Fibroblast of villous mesenchyme (primary cell): ENCODE measurements at regions not wholly inside any gene's neighbourhood (a gene's known extent, or its start where the extent isn't known, plus 50 kb on each side); places are given as distances from the start of the nearest gene placed in this dataset.
"Not testable (repeated sequence)": the region's sequence is repeated elsewhere in the genome, so short reads cannot be mapped to it uniquely, and the experiment has no call there.

Experiments
- DNase-seq: peaks from one replicate; pipeline ENCODE4 v3.0.0-alpha.2; 2010; ENCODE audit warnings: low read depth
- H3K4me3 ChIP-seq: 2 replicates; pipeline ENCODE4 v1.5.1; 2011; ENCODE audit warnings: low read depth, mild to moderate bottlenecking, low read length
- TF ChIP-seq, protein P1 (sequence below): IDR thresholded peaks from 2 replicates; pipeline ENCODE4 v1.5.1; 2012; ENCODE audit warnings: low read depth, mild to moderate bottlenecking, low read length; ENCODE audit not compliant: insufficient read depth

DNA sequence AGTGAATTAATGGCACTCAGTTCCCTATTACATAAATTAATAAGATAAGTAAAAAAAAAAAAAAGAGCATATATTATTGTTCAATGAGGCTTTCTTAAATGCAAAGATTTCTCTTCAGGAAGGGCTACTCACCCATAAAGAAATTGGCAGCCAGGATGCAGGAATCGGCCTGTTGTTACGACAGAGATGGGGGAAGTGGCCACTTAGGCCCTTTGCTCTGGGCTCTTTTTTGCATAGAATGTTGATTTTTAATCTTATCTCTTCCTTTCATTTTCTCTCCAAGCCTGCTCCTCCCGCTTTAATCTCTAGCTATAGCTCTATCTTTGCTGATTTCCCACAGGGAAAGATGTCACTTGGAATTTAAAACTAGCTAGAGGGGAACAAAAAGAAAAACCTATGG is 391.8 kb upstream of the CRIM1 start:
- TF ChIP-seq, protein P1, sequence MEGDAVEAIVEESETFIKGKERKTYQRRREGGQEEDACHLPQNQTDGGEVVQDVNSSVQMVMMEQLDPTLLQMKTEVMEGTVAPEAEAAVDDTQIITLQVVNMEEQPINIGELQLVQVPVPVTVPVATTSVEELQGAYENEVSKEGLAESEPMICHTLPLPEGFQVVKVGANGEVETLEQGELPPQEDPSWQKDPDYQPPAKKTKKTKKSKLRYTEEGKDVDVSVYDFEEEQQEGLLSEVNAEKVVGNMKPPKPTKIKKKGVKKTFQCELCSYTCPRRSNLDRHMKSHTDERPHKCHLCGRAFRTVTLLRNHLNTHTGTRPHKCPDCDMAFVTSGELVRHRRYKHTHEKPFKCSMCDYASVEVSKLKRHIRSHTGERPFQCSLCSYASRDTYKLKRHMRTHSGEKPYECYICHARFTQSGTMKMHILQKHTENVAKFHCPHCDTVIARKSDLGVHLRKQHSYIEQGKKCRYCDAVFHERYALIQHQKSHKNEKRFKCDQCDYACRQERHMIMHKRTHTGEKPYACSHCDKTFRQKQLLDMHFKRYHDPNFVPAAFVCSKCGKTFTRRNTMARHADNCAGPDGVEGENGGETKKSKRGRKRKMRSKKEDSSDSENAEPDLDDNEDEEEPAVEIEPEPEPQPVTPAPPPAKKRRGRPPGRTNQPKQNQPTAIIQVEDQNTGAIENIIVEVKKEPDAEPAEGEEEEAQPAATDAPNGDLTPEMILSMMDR = no peak
- no peak for DNase-seq
- H3K4me3 ChIP-seq = no peak overlapping the region

DNA sequence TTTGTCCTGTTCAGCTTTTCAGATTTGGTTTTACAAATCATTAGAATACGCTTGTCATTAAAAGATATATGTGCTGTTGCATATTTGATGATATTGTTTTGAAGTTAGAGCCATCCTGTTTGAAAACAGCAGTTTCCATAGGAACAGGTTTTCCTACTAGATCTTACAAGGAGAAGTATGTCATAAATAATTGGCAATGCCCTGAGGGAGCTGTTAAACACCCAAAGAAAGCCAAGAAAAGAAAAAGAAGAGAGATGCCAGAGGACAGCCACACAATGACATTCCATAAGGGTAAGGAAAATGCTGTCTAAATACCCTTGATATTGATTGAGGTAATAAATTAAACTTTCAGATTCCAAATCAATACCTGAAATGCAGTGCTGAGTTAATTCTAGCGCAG is 392.2 kb upstream of the CRIM1 start:
- DNase-seq = no peak
- no peak overlapping the region for H3K4me3 ChIP-seq
- TF ChIP-seq, protein P1 = no peak

DNA sequence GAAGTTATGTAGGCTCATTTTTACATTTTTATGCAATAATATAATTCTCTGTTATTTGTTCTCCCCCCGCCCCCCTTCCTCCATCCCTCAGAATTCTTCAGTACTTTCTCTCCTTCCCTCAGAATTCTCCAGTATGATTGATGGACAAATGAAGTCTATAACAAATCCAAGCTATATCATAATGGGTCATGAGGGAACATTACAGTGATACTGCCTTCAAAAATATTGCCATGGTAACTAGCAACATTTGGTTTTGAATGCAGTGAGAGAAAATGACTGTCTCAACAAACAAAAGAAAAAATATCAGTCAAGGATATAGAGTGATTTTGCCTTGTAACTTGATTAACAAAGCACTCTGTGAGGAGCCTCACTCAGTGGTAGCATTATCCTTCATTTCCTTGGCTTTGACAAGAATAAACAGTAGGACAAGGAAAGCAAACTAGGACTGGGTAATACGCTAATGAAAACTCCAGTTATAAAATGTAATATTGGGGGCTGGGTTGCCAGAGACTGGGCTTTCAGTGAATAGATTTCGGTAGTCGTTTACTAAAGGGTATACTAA is 392.9 kb upstream of the CRIM1 start:
- DNase-seq = no peak
- TF ChIP-seq, protein P1 = no peak
- H3K4me3 ChIP-seq = no peak overlapping the region

DNA sequence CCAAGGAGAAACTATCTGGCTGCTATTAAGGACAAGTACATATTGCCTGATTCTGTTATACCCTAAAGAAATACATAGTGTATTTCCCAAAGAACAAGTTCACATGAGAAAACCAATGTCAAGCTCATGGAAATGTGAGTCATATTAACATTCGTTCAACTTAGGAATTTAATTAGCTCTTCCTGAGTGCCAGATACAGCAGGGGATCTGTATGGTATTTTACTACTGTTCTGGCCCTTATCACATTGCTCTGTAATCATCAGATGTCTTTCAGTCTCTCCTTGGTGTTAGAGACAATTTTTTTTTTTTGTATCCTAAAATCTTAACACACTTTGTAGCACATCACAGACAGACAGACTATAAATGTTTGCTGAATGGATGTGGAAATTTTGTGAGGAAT is 395.0 kb upstream of the CRIM1 start:
- TF ChIP-seq, protein P1 = no peak
- no peak for DNase-seq

DNA sequence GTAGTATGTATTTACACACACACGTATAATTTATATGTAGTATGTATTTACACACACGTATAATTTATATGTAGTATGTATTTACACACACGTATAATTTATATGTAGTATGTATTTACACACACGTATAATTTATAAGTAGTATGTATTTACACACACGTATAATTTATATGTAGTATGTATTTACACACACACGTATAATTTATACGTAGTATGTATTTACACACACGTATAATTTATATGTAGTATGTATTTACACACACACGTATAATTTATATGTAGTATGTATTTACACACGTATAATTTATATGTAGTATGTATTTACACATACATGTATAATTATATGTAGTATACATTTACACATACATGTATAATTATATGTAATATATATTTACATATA is 398.5 kb upstream of the CRIM1 start:
- not testable (repeated sequence) for DNase-seq, H3K4me3 ChIP-seq

More for the DNA sequence above, 395.0 kb upstream of the CRIM1 start:
- H3K4me3 ChIP-seq = no peak overlapping the region

DNA sequence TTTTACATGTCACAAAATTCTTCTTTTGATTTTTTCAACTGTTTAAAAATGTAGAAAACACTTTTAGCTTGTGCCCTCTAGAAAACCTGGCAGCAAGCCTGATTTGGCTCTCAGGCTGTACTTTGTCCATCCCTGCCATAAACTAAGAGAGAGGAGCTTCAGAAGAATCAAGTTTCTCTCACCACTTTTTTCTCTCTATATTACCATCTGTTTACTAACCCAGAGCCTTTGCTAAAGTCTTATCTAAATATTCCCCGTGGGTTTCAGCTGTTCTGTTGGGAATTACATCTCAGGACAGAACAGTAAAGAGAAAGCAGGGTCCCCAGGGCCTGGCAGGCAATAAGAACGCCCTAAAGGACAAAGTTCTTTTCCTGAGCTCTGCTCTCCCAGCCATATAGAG is 409.1 kb upstream of the CRIM1 start:
- no peak overlapping the region for H3K4me3 ChIP-seq
- TF ChIP-seq, protein P1 = no peak
- no peak for DNase-seq

DNA sequence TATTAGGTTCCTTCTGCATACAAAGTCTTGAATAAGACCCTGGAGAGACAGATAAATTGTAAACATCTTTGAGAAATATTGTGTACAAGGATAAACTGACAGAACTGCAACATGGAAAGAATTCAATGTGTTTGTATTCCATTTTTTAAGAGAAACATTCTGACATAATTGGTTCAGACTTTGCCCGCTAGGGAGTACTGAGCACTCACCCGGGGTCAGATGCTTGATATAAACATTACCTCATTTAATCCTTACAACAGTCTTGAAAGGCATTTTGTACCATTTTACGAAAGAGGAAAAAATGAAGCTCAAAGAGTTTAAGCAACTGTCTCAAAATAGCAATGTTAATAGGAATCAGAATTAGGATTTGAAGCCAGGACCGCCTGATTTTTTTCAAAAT is 416.7 kb upstream of the CRIM1 start:
- no peak for DNase-seq
- TF ChIP-seq, protein P1 = no peak
- no peak overlapping the region for H3K4me3 ChIP-seq
